Endothelial cell of umbilical vein (primary cell): ENCODE measurements at regions not wholly inside any gene's neighbourhood (a gene's known extent, or its start where the extent isn't known, plus 50 kb on each side); places are given as distances from the start of the nearest gene placed in this dataset.

Experiments used
- BruUV-seq: library from RNA; stranded (reverse); fragments of 400-500 nt; replicated peaks from 2 replicates; lab custom pipeline; 2021; lab: Mats Ljungman, UMichigan
- CTCF ChIA-PET: fragments of 300-600, 350-600 bp; sonication (Branson Sonifier 250); formaldehyde crosslinking; loops from one replicate; lab custom pipeline; 2021; ENCODE audit warnings: antibody characterized with exemption, inconsistent platforms; lab: Charles Lee
- POLR2A ChIA-PET: fragments of 300-600, 350-600 bp; sonication (Branson Sonifier 250); formaldehyde crosslinking; loops from one replicate; lab custom pipeline; 2021; ENCODE audit warnings: antibody characterized with exemption, inconsistent platforms; lab: Charles Lee
- DNase-seq: peaks from one replicate; pipeline ENCODE4 v3.0.0-alpha.2; 2011; ENCODE audit warnings: low read depth, low spot score
- FAIRE-seq: peaks from 2 replicates; lab custom pipeline; 2011; peaks lifted over from hg19 to GRCh38; lab: Jason Lieb, UNC
- H2AFZ ChIP-seq: 2 replicates; pipeline ENCODE4 v1.6.0; 2012; ENCODE audit warnings: low read depth, low read length, control low read depth, inconsistent platforms
- H3K27ac ChIP-seq: 2 replicates; pipeline ENCODE4 v1.5.1; 2011; ENCODE audit warnings: low read depth, mild to moderate bottlenecking, control low read depth, low read length, moderate library complexity; ENCODE audit not compliant: insufficient read depth
- H3K27me3 ChIP-seq, 2 experiments: 2 replicates each; pipeline versions ENCODE4 v1.6.0 to v1.6.1; 2011; ENCODE audit warnings: low read length in 2 of 2, mixed read lengths in 1 of 2; ENCODE audit not compliant: control insufficient read depth in 2 of 2, insufficient read depth in 2 of 2
- H3K36me3 ChIP-seq, 2 experiments: 2 replicates in 1 of 2; 3 replicates in 1 of 2; pipeline ENCODE4 v1.5.1; 2011; ENCODE audit warnings: low read length in 2 of 2, mild to moderate bottlenecking in 1 of 2, moderate library complexity in 1 of 2; ENCODE audit not compliant: control insufficient read depth in 2 of 2, insufficient read depth in 2 of 2; ENCODE audit errors: extremely low read depth in 1 of 2
- H3K4me1 ChIP-seq: 3 replicates; pipeline ENCODE4 v1.5.1; 2011; ENCODE audit warnings: mild to moderate bottlenecking, low read length; ENCODE audit not compliant: control insufficient read depth, insufficient read depth; ENCODE audit errors: extremely low read depth
- H3K4me2 ChIP-seq: 2 replicates; pipeline ENCODE4 v1.6.1; 2011; ENCODE audit warnings: low read length, control low read depth, mixed read lengths; ENCODE audit not compliant: insufficient read depth
- H3K4me3 ChIP-seq, 3 experiments: fragments of 200-600 bp in 1 of 3; sonication (generic), shearing (Covaris generic) in 1 of 3; replicated peaks in 1 of 3; 2 replicates each; pipeline ENCODE4 v1.5.1; 2011 to 2016; ENCODE audit warnings: control low read depth in 3 of 3, low read length in 3 of 3, mild to moderate bottlenecking in 2 of 3, inconsistent platforms in 1 of 3, low read depth in 1 of 3, moderate library complexity in 1 of 3; ENCODE audit not compliant: insufficient read depth in 1 of 3
- H3K79me2 ChIP-seq: 2 replicates; pipeline ENCODE4 v1.6.0; 2012; ENCODE audit warnings: low read length, inconsistent platforms; ENCODE audit not compliant: control insufficient read depth, insufficient read depth
- H3K9ac ChIP-seq: replicated peaks from 2 replicates; pipeline ENCODE3; 2011; ENCODE audit warnings: low read length, control low read depth; ENCODE audit not compliant: insufficient read depth; ENCODE audit errors: extremely low read depth
- H3K9me1 ChIP-seq: replicated peaks from 3 replicates; pipeline ENCODE4 v1.6.0; 2011; ENCODE audit warnings: mild to moderate bottlenecking, low read length; ENCODE audit not compliant: control insufficient read depth, insufficient read depth; ENCODE audit errors: extremely low read depth
- H3K9me3 ChIP-seq: replicated peaks from 2 replicates; pipeline ENCODE4 v1.5.1; 2012; ENCODE audit warnings: low read length, inconsistent platforms; ENCODE audit not compliant: control insufficient read depth, insufficient read depth
- H4K20me1 ChIP-seq: replicated peaks from 2 replicates; pipeline ENCODE3; 2011; ENCODE audit warnings: mild to moderate bottlenecking, low read length; ENCODE audit not compliant: control insufficient read depth, insufficient read depth; ENCODE audit errors: extremely low read depth
- EZH2 ChIP-seq: IDR thresholded peaks from 2 replicates; pipeline ENCODE4 v1.6.1; 2012; ENCODE audit warnings: borderline replicate concordance, low read depth, mild to moderate bottlenecking, moderate library complexity, low read length, inconsistent platforms; ENCODE audit not compliant: severe bottlenecking
- FOS ChIP-seq: IDR thresholded peaks from 2 replicates; pipeline ENCODE4 v1.6.1; 2011; ENCODE audit warnings: mild to moderate bottlenecking, low read length, moderate library complexity, borderline replicate concordance; ENCODE audit not compliant: insufficient read depth
- GATA2 ChIP-seq: IDR thresholded peaks from 2 replicates; pipeline ENCODE4 v1.7.0; 2011; ENCODE audit warnings: low read depth, mild to moderate bottlenecking, moderate library complexity, mixed read lengths, low read length; ENCODE audit not compliant: insufficient read length, insufficient read depth
- JUN ChIP-seq: IDR thresholded peaks from 2 replicates; pipeline ENCODE4 v1.6.1; 2011; ENCODE audit warnings: borderline replicate concordance, low read depth; ENCODE audit not compliant: insufficient read length, insufficient read depth
- MYC ChIP-seq: IDR thresholded peaks from one replicate; pipeline ENCODE4 v1.6.1; 2011; ENCODE audit warnings: mild to moderate bottlenecking, low read depth, low read length
- POLR2A ChIP-seq: IDR thresholded peaks from 2 replicates; pipeline ENCODE4 v1.6.1; 2012; ENCODE audit warnings: low read depth, mild to moderate bottlenecking, control low read depth, low read length
- POLR2AphosphoS5 ChIP-seq: IDR thresholded peaks from 2 replicates; pipeline ENCODE4 v1.6.1; 2012; ENCODE audit warnings: low read depth, mild to moderate bottlenecking, control low read depth, low read length, moderate library complexity; ENCODE audit not compliant: insufficient read depth
- dilution Hi-C: fragments of 300-500 bp; cut with MboI; formaldehyde crosslinking; loops from one replicate; pipeline ENCODE4 v1.15.0; 2019; ENCODE audit warnings: low sequenced_read_pairs; ENCODE audit not compliant: extremely low pct_ligation_motif_present
- intact Hi-C: fragments of 100-400 bp; cut with micrococcal nuclease; formaldehyde crosslinking; loops from one replicate; pipeline ENCODE4 v1.10.0; 2022
- TF ChIP-seq, protein P1 (sequence below): IDR thresholded peaks from 2 replicates; pipeline ENCODE4 v1.6.1; 2011; ENCODE audit not compliant: insufficient read depth, insufficient read length
- TF ChIP-seq, protein P2 (sequence below), 2 donors: IDR thresholded peaks; 1 replicate in 1 of 2; 2 replicates in 1 of 2; pipeline ENCODE4 v1.5.1; 2011; ENCODE audit warnings: low read length in 2 of 2, mild to moderate bottlenecking in 2 of 2, moderate library complexity in 2 of 2, control low read depth in 1 of 2, inconsistent platforms in 1 of 2, low read depth in 1 of 2; ENCODE audit not compliant: insufficient read depth in 1 of 2; ENCODE audit errors: extremely low read depth in 1 of 2

DNA sequence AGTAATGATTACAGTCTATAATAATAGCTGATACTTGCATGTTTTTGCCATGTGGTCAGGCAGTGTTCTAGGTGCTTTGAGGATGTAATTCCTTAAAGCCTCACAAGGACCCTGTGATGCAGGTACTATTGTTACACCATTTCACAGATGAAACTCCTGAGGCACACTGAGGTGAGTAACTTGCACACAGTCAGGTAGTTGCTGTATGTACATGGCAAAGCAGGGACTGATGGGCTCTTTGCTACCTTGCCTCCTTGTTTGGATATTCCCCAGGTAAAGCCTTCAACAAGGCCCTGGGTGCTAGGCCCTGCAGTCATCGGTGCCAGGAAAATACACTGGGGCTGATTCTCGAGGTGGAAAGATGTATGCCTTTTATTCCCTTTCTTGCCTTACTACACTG is 317.5 kb downstream of the CXCL12 start:
- Histone ChIP-seq H3K36me3 (no peaks in the 10 kb centered on the region), H3K27me3 (no peaks in the 10 kb centered on the region), H3K79me2 (no peaks in the 10 kb centered on the region), H3K4me2 (no peak overlapping the region), H3K9me1 (no peaks in the 10 kb centered on the region), H3K9me3 (no peaks in the 10 kb centered on the region), H3K27ac (no peak overlapping the region), H4K20me1 (no peaks in the 10 kb centered on the region), H2AFZ (no peak overlapping the region), H3K4me1 (no peaks in the 10 kb centered on the region), H3K4me3 (no peak overlapping the region), H3K9ac (no peak overlapping the region)
- dilution Hi-C loops = no loop called here
- no peak for TF ChIP-seq POLR2A
- TF ChIP-seq, protein P1, sequence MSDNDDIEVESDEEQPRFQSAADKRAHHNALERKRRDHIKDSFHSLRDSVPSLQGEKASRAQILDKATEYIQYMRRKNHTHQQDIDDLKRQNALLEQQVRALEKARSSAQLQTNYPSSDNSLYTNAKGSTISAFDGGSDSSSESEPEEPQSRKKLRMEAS = no peak
- TF ChIP-seq EZH2 = no peak
- no peak for TF ChIP-seq JUN
- TF ChIP-seq GATA2 = no peak
- TF ChIP-seq POLR2AphosphoS5 = no peak
- no peak for TF ChIP-seq FOS
- TF ChIP-seq MYC = no peak
- TF ChIP-seq, protein P2, sequence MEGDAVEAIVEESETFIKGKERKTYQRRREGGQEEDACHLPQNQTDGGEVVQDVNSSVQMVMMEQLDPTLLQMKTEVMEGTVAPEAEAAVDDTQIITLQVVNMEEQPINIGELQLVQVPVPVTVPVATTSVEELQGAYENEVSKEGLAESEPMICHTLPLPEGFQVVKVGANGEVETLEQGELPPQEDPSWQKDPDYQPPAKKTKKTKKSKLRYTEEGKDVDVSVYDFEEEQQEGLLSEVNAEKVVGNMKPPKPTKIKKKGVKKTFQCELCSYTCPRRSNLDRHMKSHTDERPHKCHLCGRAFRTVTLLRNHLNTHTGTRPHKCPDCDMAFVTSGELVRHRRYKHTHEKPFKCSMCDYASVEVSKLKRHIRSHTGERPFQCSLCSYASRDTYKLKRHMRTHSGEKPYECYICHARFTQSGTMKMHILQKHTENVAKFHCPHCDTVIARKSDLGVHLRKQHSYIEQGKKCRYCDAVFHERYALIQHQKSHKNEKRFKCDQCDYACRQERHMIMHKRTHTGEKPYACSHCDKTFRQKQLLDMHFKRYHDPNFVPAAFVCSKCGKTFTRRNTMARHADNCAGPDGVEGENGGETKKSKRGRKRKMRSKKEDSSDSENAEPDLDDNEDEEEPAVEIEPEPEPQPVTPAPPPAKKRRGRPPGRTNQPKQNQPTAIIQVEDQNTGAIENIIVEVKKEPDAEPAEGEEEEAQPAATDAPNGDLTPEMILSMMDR (IDR thresholded peaks at IDR 0.05; ENCODE audit: extremely low read depth in 1 of 2, insufficient read depth in 1 of 2, low read depth in 1 of 2, low read length in 2 of 2) = no peak
- intact Hi-C loops = no loop called here
- DNase-seq = no peak
- BruUV-seq = no TSS peak
- ChIA-PET POLR2A (no interaction called here), CTCF (no interaction called here)
- no peak for FAIRE-seq
